IPS DF 19.7 (cell line): ENCODE measurements at regions not wholly inside any gene's neighbourhood (a gene's known extent, or its start where the extent isn't known, plus 50 kb on each side); places are given as distances from the start of the nearest gene placed in this dataset.

Experiments used
- DNase-seq: peaks from one replicate; pipeline ENCODE4 v3.0.0-alpha.2; 2013; ENCODE audit warnings: low read depth, low spot score

GRCh38 chr21:38888991-38889561, 83.3 kb downstream of the ETS2 start:
- no peak for DNase-seq

GRCh38 chr21:38887749-38888148, 82.0 kb downstream of the ETS2 start:
- no peak for DNase-seq

- no peak for DNase-seq
Observed at GRCh38 chr21:38887062-38887686, 81.4 kb downstream of the ETS2 start.

- DNase-seq = no peak
Observed at GRCh38 chr21:38885909-38886308, 80.2 kb downstream of the ETS2 start.

- no peak for DNase-seq
Observed at GRCh38 chr21:38884440-38884839, 78.7 kb downstream of the ETS2 start.

- DNase-seq = no peak
Observed at GRCh38 chr21:38883142-38883541, 77.4 kb downstream of the ETS2 start.

GRCh38 chr21:38881131-38881530, 75.4 kb downstream of the ETS2 start:
- DNase-seq = no peak

- DNase-seq = no peak
Observed at GRCh38 chr21:38880577-38880966, 74.8 kb downstream of the ETS2 start.

GRCh38 chr21:38879912-38880576, 74.3 kb downstream of the ETS2 start:
- no peak for DNase-seq

- no peak for DNase-seq
Observed at GRCh38 chr21:38878379-38879179, 72.8 kb downstream of the ETS2 start.

- DNase-seq = no peak
Observed at GRCh38 chr21:38875694-38876492, 70.2 kb downstream of the ETS2 start.
